ENCODE measurements at regions not wholly inside any gene's neighbourhood (a gene's known extent, or its start where the extent isn't known, plus 50 kb on each side); places are given as distances from the start of the nearest gene placed in this dataset.

DNA sequence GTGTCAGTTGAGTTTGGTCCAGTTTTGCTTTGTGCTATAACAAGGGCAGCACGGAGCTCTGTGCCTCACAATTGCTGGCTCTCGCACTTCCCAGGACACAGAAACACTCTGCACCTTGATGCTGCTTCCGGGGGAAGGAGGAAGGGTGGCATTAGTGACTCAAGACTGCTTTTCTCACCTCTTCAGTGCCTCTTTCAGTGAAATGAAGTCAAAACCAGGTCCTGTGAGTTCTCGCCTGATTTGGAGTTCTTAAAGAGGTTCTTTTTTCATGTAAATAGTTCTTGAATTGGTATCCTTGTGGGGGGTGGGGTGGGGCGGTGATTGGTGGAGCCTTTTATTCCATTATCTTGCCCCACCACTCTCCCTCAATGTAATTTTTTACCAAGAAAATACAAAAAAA lies 91.5 kb upstream of the MYT1L start:
- Histone ChIP-seq H2BK20ac (ENCODE audit: low read length) (no peak overlapping the region), H3K9me3 (ENCODE audit: insufficient read depth in 2 of 2, low read depth in 1 of 2, low read length in 1 of 2) (no peaks in the 10 kb centered on the region), H3K4ac (replicated peaks; ENCODE audit: insufficient read length, low read depth, low read length) (no peak overlapping the region), H2BK12ac (ENCODE audit: low read depth, low read length) (peak overlapping the region; percentile 72; the same call in 1 of the 2 replicates), H3K23ac (ENCODE audit: insufficient read length) (no peak overlapping the region), H4K5ac (ENCODE audit: insufficient read length, low read depth, low read length) (no peak overlapping the region), H4K91ac (replicated peaks; ENCODE audit: insufficient read length, low read length) (no peak overlapping the region), H2BK15ac (ENCODE audit: low read length) (no peak overlapping the region), H2AFZ (ENCODE audit: low read length) (peak overlapping the region; percentile 85), H3K79me2 (ENCODE audit: control insufficient read depth in 1 of 2, insufficient read depth in 2 of 2, low read length in 2 of 2) (no peaks in the 10 kb centered on the region), H2AK5ac (ENCODE audit: low read depth, low read length) (no peak overlapping the region), H3K4me2 (ENCODE audit: insufficient read depth in 1 of 2, low read depth in 2 of 2, low read length in 2 of 2) (peak overlapping the region; percentile 30 to 52; a peak in 2 of 4 replicates), H3K56ac (replicated peaks; ENCODE audit: insufficient read length, low read depth, low read length) (no peak overlapping the region), H3K36me3 (ENCODE audit: control insufficient read depth in 2 of 4, insufficient read depth in 4 of 4, low read length in 3 of 4) (no peaks in the 10 kb centered on the region), H3K4me1 (replicated peaks in 1 of 4; ENCODE audit: control insufficient read depth in 3 of 4, insufficient read depth in 4 of 4, low read length in 3 of 4) (peaks cover 2 to 8% (median 4%) of the 10 kb centered on the region in 4 experiments; a peak in 6 of 7 replicates), H3K4me3 (ENCODE audit: extremely low read depth in 1 of 4, insufficient read depth in 2 of 4, low read depth in 3 of 4, low read length in 4 of 4) (no peak overlapping the region), H3K79me1 (ENCODE audit: low read depth, low read length) (no peaks in the 10 kb centered on the region), H4K20me1 (replicated peaks in 1 of 2; ENCODE audit: control insufficient read depth in 1 of 2, insufficient read depth in 2 of 2, low read length in 2 of 2) (no peaks in the 10 kb centered on the region), H3K14ac (ENCODE audit: insufficient read length) (no peak overlapping the region), H3K18ac (ENCODE audit: extremely low read depth, low read length) (no peak overlapping the region), H3K27ac (ENCODE audit: low read depth, low read length) (peak overlapping the region; percentile 50; the same call in 1 of the 2 replicates), H2BK120ac (replicated peaks; ENCODE audit: low read depth, low read length) (peak overlapping the region; percentile 43), H4K8ac (ENCODE audit: extremely low read depth, insufficient read depth, low read length) (no peak overlapping the region), H3K27me3 (replicated peaks in 1 of 4; ENCODE audit: control insufficient read depth in 3 of 4, extremely low read depth in 1 of 4, insufficient read depth in 3 of 4, low read length in 3 of 4) (no peaks in the 10 kb centered on the region), H3K23me2 (ENCODE audit: low read depth, low read length) (no peaks in the 10 kb centered on the region), H3K9ac (replicated peaks in 1 of 4; ENCODE audit: extremely low read depth in 1 of 4, low read depth in 3 of 4, low read length in 3 of 4) (no peak overlapping the region; a peak in 1 of 7 replicates), H2BK5ac (ENCODE audit: low read depth, low read length) (peak overlapping the region; percentile 88; the same call in 1 of the 2 replicates)
- WGBS, 2 experiments (ENCODE audit: extremely low coverage in 1 of 2, insufficient coverage in 1 of 2, insufficient read length in 1 of 2, insufficient replicate concordance in 2 of 2, low coverage in 1 of 2, low lambda C conversion rate in 2 of 2, missing lambda C conversion rate in 1 of 2) = 80% methylated on average over 4 of the region's 5 CpGs; no CpG with 5 or more reads in 1 of the 2 experiments
- ChIA-PET POLR2A (ENCODE audit: partially characterized antibody) (no interaction called here), CTCF (ENCODE audit: partially characterized antibody) (no interaction called here)
- DNase-seq (ENCODE audit: low read depth in 1 of 2, low spot score in 2 of 2) (no peak), FAIRE-seq (no peak)
- TF ChIP-seq KDM4A (IDR thresholded peaks at IDR 0.05; ENCODE audit: low read depth, low read length, severe bottlenecking) (no peak), BCL11A (IDR thresholded peaks at IDR 0.05; ENCODE audit: low read depth in 2 of 2, low read length in 2 of 2) (no peak), ASH2L (IDR thresholded peaks at IDR 0.05; ENCODE audit: low read length) (peak; percentile 15)

All from H1 (cell line).